AG08395 (cell line): ENCODE measurements at regions not wholly inside any gene's neighbourhood (a gene's known extent, or its start where the extent isn't known, plus 50 kb on each side); places are given as distances from the start of the nearest gene placed in this dataset.

ENCODE experiments used
- DNase-seq: peaks from one replicate; pipeline ENCODE4 v3.0.0; 2012; ENCODE audit warnings: mixed read lengths, low spot score

GRCh38 chr6:4188801-4189200 is 53.4 kb upstream of the ECI2 start:
- no peak for DNase-seq

- DNase-seq = no peak
Observed at GRCh38 chr6:4187480-4187879, 52.1 kb upstream of the ECI2 start.

GRCh38 chr6:4186385-4186784 is 51.0 kb upstream of the ECI2 start:
- DNase-seq = no peak

GRCh38 chr6:4185846-4186245 is 50.5 kb upstream of the ECI2 start:
- DNase-seq = no peak

- no peak for DNase-seq
Observed at GRCh38 chr6:4185419-4185818, 50.0 kb upstream of the ECI2 start.
